ENCODE measurements at regions not wholly inside any gene's neighbourhood (a gene's known extent, or its start where the extent isn't known, plus 50 kb on each side); places are given as distances from the start of the nearest gene placed in this dataset.

GRCh38 chr4:132076829-132077228 lies 1072.3 kb upstream of the PCDH10 start:
- TF ChIP-seq GATA2 (IDR thresholded peaks at IDR 0.05; ENCODE audit: low read depth, low read length), result no peak
- no peak for TF ChIP-seq GATA3 (IDR thresholded peaks at IDR 0.05; ENCODE audit: low read depth, low read length)

Measured in SH-SY5Y (cell line).